ENCODE measurements at regions not wholly inside any gene's neighbourhood (a gene's known extent, or its start where the extent isn't known, plus 50 kb on each side); places are given as distances from the start of the nearest gene placed in this dataset.
A peak's percentile ranks its signal among the peaks of the same experiment; 100 is the strongest.

- peaks cover 17 to 52% (median 44%) of the 10 kb centered on the region in 4 donors for H3K36me3 ChIP-seq
- H3K27ac ChIP-seq = no peak overlapping the region
- peaks cover 0 to 22% (median 14%) of the 10 kb centered on the region in 4 donors for H3K4me1 ChIP-seq
- intact Hi-C loops (cut with DNase I; ENCODE audit: low total_unique reads) = no loop called here
- no peak for DNase-seq
- TF ChIP-seq, protein P1, sequence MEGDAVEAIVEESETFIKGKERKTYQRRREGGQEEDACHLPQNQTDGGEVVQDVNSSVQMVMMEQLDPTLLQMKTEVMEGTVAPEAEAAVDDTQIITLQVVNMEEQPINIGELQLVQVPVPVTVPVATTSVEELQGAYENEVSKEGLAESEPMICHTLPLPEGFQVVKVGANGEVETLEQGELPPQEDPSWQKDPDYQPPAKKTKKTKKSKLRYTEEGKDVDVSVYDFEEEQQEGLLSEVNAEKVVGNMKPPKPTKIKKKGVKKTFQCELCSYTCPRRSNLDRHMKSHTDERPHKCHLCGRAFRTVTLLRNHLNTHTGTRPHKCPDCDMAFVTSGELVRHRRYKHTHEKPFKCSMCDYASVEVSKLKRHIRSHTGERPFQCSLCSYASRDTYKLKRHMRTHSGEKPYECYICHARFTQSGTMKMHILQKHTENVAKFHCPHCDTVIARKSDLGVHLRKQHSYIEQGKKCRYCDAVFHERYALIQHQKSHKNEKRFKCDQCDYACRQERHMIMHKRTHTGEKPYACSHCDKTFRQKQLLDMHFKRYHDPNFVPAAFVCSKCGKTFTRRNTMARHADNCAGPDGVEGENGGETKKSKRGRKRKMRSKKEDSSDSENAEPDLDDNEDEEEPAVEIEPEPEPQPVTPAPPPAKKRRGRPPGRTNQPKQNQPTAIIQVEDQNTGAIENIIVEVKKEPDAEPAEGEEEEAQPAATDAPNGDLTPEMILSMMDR (IDR thresholded peaks at IDR 0.05) = no peak
- TF ChIP-seq EP300 (IDR thresholded peaks at IDR 0.05) = no peak
- TF ChIP-seq POLR2A (IDR thresholded peaks at IDR 0.05) = no peak
- no peak for TF ChIP-seq POLR2AphosphoS5 (IDR thresholded peaks at IDR 0.05)
- H3K9me3 ChIP-seq = no peaks in the 10 kb centered on the region
- no peaks in the 10 kb centered on the region for H3K27me3 ChIP-seq
- no peak overlapping the region for H3K4me3 ChIP-seq
- WGBS, 5 donors = 69 to 82% (median 77%) methylated on average over 3 of the region's 3 CpGs
These were observed 303.0 kb upstream of the TPM1 start for GRCh38 chr15:62739507-62739906.

DNA sequence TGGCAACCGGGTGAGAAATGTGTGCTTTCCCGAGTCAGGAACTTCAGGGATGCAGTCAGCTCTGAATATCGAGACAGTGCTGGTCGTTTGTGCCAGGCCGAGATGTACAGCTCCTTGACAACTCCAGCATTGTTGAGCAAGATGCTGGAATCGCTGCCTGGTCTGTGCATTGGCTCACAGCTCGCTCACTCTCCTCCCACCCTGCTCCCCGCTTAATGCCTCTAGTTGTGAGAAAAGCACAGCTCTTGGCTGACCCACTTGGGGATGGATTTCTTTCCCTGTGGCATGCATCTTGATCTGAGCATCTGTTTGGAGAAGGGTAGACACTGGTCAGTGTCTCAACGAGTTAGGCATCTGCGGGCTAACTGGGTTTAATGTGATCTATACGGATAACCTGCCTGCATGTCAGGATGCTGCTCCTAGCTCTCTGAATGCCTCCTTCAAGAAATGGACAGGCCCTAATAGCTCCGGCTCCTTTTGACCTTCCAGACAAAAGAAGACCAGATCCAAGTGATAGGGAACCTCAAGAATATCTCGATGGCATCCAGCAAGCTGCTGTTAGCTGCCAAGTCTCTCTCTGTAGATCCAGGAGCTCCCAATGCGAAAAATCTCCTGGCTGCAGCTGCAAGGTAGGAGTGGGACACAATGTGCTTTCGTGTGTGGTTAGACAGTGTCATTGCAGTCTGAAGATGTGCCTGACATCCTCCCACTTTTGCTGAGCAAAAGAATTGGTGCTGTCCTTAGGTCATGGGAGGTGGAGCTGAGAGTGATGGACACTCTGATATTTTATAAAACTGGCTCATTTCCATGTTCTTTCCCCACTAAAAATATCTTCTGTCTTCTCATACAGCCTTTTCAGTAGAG lies 302.2 kb upstream of the TPM1 start:
- Histone ChIP-seq H3K27ac (no peak overlapping the region), H3K36me3 (peaks cover 17 to 50% (median 44%) of the 10 kb centered on the region in 4 donors), H3K4me3 (no peak overlapping the region), H3K4me1 (peaks cover 0 to 22% (median 14%) of the 10 kb centered on the region in 4 donors), H3K9me3 (no peaks in the 10 kb centered on the region), H3K27me3 (no peaks in the 10 kb centered on the region)
- peak in 1 of 2 donors; percentile 53 for DNase-seq
- intact Hi-C loops (cut with DNase I; ENCODE audit: low total_unique reads) = no loop called here
- TF ChIP-seq POLR2AphosphoS5 (IDR thresholded peaks at IDR 0.05) (no peak), POLR2A (IDR thresholded peaks at IDR 0.05) (no peak), EP300 (IDR thresholded peaks at IDR 0.05) (no peak)
- TF ChIP-seq, protein P1 (IDR thresholded peaks at IDR 0.05) = no peak
- 65 to 74% (median 71%) methylated on average over 15 of the region's 15 CpGs for WGBS, 5 donors

- intact Hi-C loops (cut with DNase I; ENCODE audit: low total_unique reads) = no loop called here
- no peak overlapping the region for H3K4me3 ChIP-seq
- no peaks in the 10 kb centered on the region for H3K27me3 ChIP-seq
- no peaks in the 10 kb centered on the region for H3K9me3 ChIP-seq
- 86 to 91% (median 89%) methylated on average over 2 of the region's 2 CpGs for WGBS, 5 donors
- H3K36me3 ChIP-seq = peaks cover 17 to 50% (median 44%) of the 10 kb centered on the region in 4 donors
- peaks cover 0 to 23% (median 15%) of the 10 kb centered on the region in 4 donors for H3K4me1 ChIP-seq
- peak overlapping the region in 1 of 5 donors; percentile 82 for H3K27ac ChIP-seq
- DNase-seq = no peak
- TF ChIP-seq POLR2AphosphoS5 (IDR thresholded peaks at IDR 0.05) (no peak), POLR2A (IDR thresholded peaks at IDR 0.05) (no peak), EP300 (IDR thresholded peaks at IDR 0.05) (no peak)
- TF ChIP-seq, protein P1 (IDR thresholded peaks at IDR 0.05) = no peak
These were observed 301.4 kb upstream of the TPM1 start for GRCh38 chr15:62741106-62741505.

- H3K27ac ChIP-seq = peak overlapping the region in 4 of 5 donors; percentile 67 to 82 (median 74)
- TF ChIP-seq EP300 (IDR thresholded peaks at IDR 0.05) (peak; percentile 64), POLR2AphosphoS5 (IDR thresholded peaks at IDR 0.05) (peak; percentile 32 to 82 (median 80)), POLR2A (IDR thresholded peaks at IDR 0.05) (no peak)
- TF ChIP-seq, protein P1 (IDR thresholded peaks at IDR 0.05) = peak in 5 of 7 experiments; percentile 68 to 84 (median 74)
- H3K36me3 ChIP-seq = peaks cover 15 to 36% (median 33%) of the 10 kb centered on the region in 4 donors
- peak; percentile 53 to 92 for DNase-seq
- H3K27me3 ChIP-seq = no peaks in the 10 kb centered on the region
- intact Hi-C loops (cut with DNase I; ENCODE audit: low total_unique reads) = no loop called here
- WGBS, 5 donors = 21 to 41% (median 30%) methylated on average over 7 to 8 of the region's 8 CpGs
- H3K9me3 ChIP-seq = no peaks in the 10 kb centered on the region
- H3K4me1 ChIP-seq = peaks cover 0 to 25% (median 15%) of the 10 kb centered on the region in 4 donors
- H3K4me3 ChIP-seq = peak overlapping the region in 1 of 4 donors; percentile 8
These were observed 300.0 kb upstream of the TPM1 start for GRCh38 chr15:62742409-62743171.
